ENCODE measurements at regions not wholly inside any gene's neighbourhood (a gene's known extent, or its start where the extent isn't known, plus 50 kb on each side); places are given as distances from the start of the nearest gene placed in this dataset.

DNA sequence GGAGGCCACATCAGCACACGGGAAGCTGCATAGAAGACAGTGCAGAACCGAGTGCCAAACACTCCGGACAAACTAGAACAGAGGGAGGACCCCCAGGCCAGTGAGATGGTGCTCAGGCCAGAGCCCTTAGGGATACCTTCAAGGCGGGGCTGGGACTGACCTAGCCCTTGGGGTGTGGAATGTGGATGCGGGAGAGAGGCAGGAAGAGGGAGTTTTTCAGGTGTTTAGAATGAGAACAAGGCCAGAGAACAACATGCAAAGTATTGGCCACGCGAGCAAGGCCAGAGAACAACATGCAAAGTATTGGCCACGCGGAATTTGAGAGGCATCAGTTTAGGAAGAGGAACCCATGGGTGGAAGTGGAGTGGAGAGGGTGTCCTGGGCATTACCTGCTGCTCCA is 65.1 kb upstream of the ATP12A start:
- DNase-seq: no peak
- WGBS (ENCODE audit: insufficient coverage, low coverage, low lambda C conversion rate, missing lambda C conversion rate): 81% methylated on average over 6 of the region's 9 CpGs

GRCh38 chr13:24615911-24616472 is 64.2 kb upstream of the ATP12A start:
- H3K36me3 ChIP-seq: no peaks in the 10 kb centered on the region

More for the DNA sequence above, 65.1 kb upstream of the ATP12A start:
- intact Hi-C loops (cut with DNase I): loop anchor here in 1 of 2 donors (10.0 kb wide), 1 partner anchor 110 kb away; no protein-coding TSS in a partner anchor
- no peak for ATAC-seq
- no peaks in the 10 kb centered on the region for H3K4me1 ChIP-seq
- no peak overlapping the region for H3K4me3 ChIP-seq
- TF ChIP-seq CTCF (IDR thresholded peaks at IDR 0.05): no peak
- no peak for TF ChIP-seq POLR2A (IDR thresholded peaks at IDR 0.05)
- H3K27me3 ChIP-seq: no peaks in the 10 kb centered on the region
- H3K9me3 ChIP-seq: no peaks in the 10 kb centered on the region
- no peaks in the 10 kb centered on the region for H3K36me3 ChIP-seq
- H3K27ac ChIP-seq: no peak overlapping the region

GRCh38 chr13:24616514-24616913 is 63.7 kb upstream of the ATP12A start:
- H3K4me1 ChIP-seq: no peaks in the 10 kb centered on the region
- no peak for ATAC-seq
- no peaks in the 10 kb centered on the region for H3K36me3 ChIP-seq
- intact Hi-C loops (cut with DNase I): loop anchor here in 1 of 2 donors (10.0 kb wide), 1 partner anchor 108 kb away; no protein-coding TSS in a partner anchor
- no peak overlapping the region for H3K27ac ChIP-seq
- no peaks in the 10 kb centered on the region for H3K9me3 ChIP-seq
- no peak overlapping the region for H3K4me3 ChIP-seq
- no peak for DNase-seq
- no peaks in the 10 kb centered on the region for H3K27me3 ChIP-seq
- no peak for TF ChIP-seq CTCF (IDR thresholded peaks at IDR 0.05)
- TF ChIP-seq POLR2A (IDR thresholded peaks at IDR 0.05): no peak
- WGBS (ENCODE audit: insufficient coverage, low coverage, low lambda C conversion rate, missing lambda C conversion rate): 94% methylated on average over 3 of the region's 4 CpGs

More at GRCh38 chr13:24615911-24616472, 64.2 kb upstream of the ATP12A start:
- intact Hi-C loops (cut with DNase I): loop anchor here in 1 of 2 donors (10.0 kb wide), 1 partner anchor 109 kb away; no protein-coding TSS in a partner anchor
- no CpG with 5 or more reads among the region's 9 CpGs for WGBS (ENCODE audit: insufficient coverage, low coverage, low lambda C conversion rate, missing lambda C conversion rate)
- ATAC-seq (no peak), DNase-seq (no peak)
- H3K9me3 ChIP-seq: no peaks in the 10 kb centered on the region
- H3K27me3 ChIP-seq: no peaks in the 10 kb centered on the region
- H3K4me3 ChIP-seq: no peak overlapping the region
- H3K4me1 ChIP-seq: no peaks in the 10 kb centered on the region
- H3K27ac ChIP-seq: no peak overlapping the region
- TF ChIP-seq CTCF (IDR thresholded peaks at IDR 0.05) (no peak), POLR2A (IDR thresholded peaks at IDR 0.05) (no peak)

DNA sequence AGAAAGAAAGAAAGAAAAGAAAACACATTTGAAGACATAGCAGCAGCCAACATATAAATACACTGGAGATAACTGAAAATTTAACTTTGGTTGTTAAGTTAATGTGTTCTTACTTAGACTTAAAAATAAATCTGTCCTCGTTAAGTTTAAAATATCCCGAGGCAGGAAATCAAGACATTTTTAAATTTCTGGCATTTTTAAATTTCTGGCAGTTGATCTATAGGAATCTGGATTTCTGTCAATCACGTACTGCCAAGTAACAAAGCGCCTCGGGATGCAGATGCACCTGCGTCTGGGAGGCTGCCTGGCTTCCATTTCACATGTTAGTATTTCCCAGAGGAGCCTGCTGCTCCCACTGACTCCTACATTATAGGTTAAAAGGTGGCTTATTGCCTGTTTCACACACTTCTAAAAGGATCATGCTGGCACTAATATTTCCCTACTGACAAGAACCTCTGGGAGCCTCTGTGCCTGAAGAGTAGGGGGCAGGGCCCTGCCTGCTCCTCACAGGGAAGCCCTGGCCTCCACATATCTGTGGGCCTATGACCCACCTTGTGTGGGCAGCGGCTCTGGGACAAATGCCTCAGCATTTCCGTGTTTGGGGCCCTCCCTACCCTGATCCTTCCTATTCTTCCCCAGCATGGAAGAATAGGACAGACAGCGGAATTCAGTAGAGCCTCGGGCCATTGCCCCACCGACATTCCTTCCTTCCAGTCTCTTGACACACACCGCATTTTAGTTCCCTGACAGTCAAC is 62.8 kb upstream of the ATP12A start:
- Histone ChIP-seq H3K27ac (no peak overlapping the region), H3K4me1 (no peaks in the 10 kb centered on the region), H3K27me3 (no peaks in the 10 kb centered on the region), H3K36me3 (no peaks in the 10 kb centered on the region), H3K4me3 (no peak overlapping the region), H3K9me3 (no peaks in the 10 kb centered on the region)
- peak in 1 of 4 donors; percentile 15 for ATAC-seq
- intact Hi-C loops (cut with DNase I): loop anchor here in 1 of 2 donors (10.0 kb wide), 1 partner anchor 107 kb away; no protein-coding TSS in a partner anchor
- DNase-seq: no peak
- TF ChIP-seq CTCF (IDR thresholded peaks at IDR 0.05): no peak
- TF ChIP-seq POLR2A (IDR thresholded peaks at IDR 0.05): no peak
- 80% methylated on average over 12 of the region's 12 CpGs for WGBS (ENCODE audit: insufficient coverage, low coverage, low lambda C conversion rate, missing lambda C conversion rate)

All from right lobe of liver (tissue), 6 donors.